GM12878 (cell line): ENCODE measurements at regions not wholly inside any gene's neighbourhood (a gene's known extent, or its start where the extent isn't known, plus 50 kb on each side); places are given as distances from the start of the nearest gene placed in this dataset.

Experiments used
- ATAC-seq: fragments of 200-7000 bp; cut with Tn5 transposase; 3 replicates; pipeline ENCODE4 v1.9.1; 2020; ENCODE audit warnings: mild to moderate bottlenecking, moderate library complexity
- BruUV-seq: library from RNA; stranded (reverse); fragments of 400-500 nt; replicated peaks from 2 replicates; lab custom pipeline; 2021; lab: Mats Ljungman, UMichigan
- CTCF ChIA-PET: fragments of 300-600 bp; sonication (Branson Sonifier 250); formaldehyde crosslinking; extraction: SDS; loops from one replicate; lab custom pipeline; 2021; ENCODE audit warnings: inconsistent platforms; lab: Yijun Ruan, JAX
- POLR2A ChIA-PET: fragments of 350-600 bp; formaldehyde crosslinking; extraction: SDS; loops from one replicate; lab custom pipeline; 2021; ENCODE audit warnings: inconsistent platforms; lab: Charles Lee
- RAD21 ChIA-PET: fragments of 300-600 bp; sonication (Branson Sonifier 250); formaldehyde crosslinking; loops from one replicate; lab custom pipeline; 2023; ENCODE audit warnings: antibody characterized with exemption; ENCODE audit not compliant: unreplicated experiment; lab: Charles Lee
- SMC1A ChIA-PET: fragments of 300-600 bp; sonication (Branson Sonifier 250); formaldehyde crosslinking; loops from one replicate; lab custom pipeline; 2023; ENCODE audit not compliant: unreplicated experiment, uncharacterized antibody; lab: Charles Lee
- DNase-seq: peaks from one replicate; pipeline ENCODE4 v3.0.0-alpha.2; 2011; ENCODE audit warnings: low read depth, low spot score
- FAIRE-seq: peaks from 3 replicates; lab custom pipeline; 2011; peaks lifted over from hg19 to GRCh38; lab: Jason Lieb, UNC
- H2AFZ ChIP-seq: 2 replicates; pipeline ENCODE4 v1.6.0; 2011; ENCODE audit warnings: low read depth, low read length, control low read depth; ENCODE audit not compliant: control insufficient read depth
- H3K27ac ChIP-seq: 2 replicates; pipeline ENCODE4 v1.5.1; 2011; ENCODE audit warnings: control low read depth; ENCODE audit not compliant: control insufficient read depth, insufficient read depth
- H3K27me3 ChIP-seq, 2 experiments: replicated peaks in 1 of 2; 2 replicates each; pipeline versions ENCODE4 v1.6.0 to v1.6.1; 2011; ENCODE audit warnings: low read length in 1 of 2; ENCODE audit not compliant: control insufficient read depth in 2 of 2, insufficient read depth in 2 of 2
- H3K36me3 ChIP-seq, 2 experiments: 2 replicates each; pipeline ENCODE4 v1.5.1; 2011; ENCODE audit warnings: low read length in 1 of 2; ENCODE audit not compliant: control insufficient read depth in 2 of 2, insufficient read depth in 2 of 2
- H3K4me1 ChIP-seq: 2 replicates; pipeline ENCODE4 v1.6.1; 2011; ENCODE audit warnings: mild to moderate bottlenecking, low read length, moderate library complexity, mixed read lengths; ENCODE audit not compliant: control insufficient read depth, insufficient read depth
- H3K4me2 ChIP-seq: 2 replicates; pipeline ENCODE4 v1.6.0; 2011; ENCODE audit warnings: control low read depth; ENCODE audit not compliant: control insufficient read depth, insufficient read depth
- H3K4me3 ChIP-seq: fragments of 200-600 bp; sonication (generic); 2 replicates; pipeline ENCODE4 v1.5.1; 2016
- H3K79me2 ChIP-seq: 2 replicates; pipeline ENCODE4 v1.6.0; 2011; ENCODE audit warnings: low read length; ENCODE audit not compliant: control insufficient read depth, insufficient read depth
- H3K9ac ChIP-seq: 2 replicates; pipeline ENCODE4 v1.8.0; 2011; ENCODE audit warnings: low read length, control low read depth, mixed read lengths; ENCODE audit not compliant: control insufficient read depth, insufficient read depth
- H3K9me3 ChIP-seq: replicated peaks from 3 replicates; pipeline ENCODE4 v1.5.1; 2011; ENCODE audit warnings: mild to moderate bottlenecking, low read length; ENCODE audit not compliant: control insufficient read depth, insufficient read depth
- H4K20me1 ChIP-seq: 2 replicates; pipeline ENCODE4 v1.6.0; 2011; ENCODE audit not compliant: control insufficient read depth, insufficient read depth
- ATF7 ChIP-seq: fragments of 450-650 bp; IDR thresholded peaks from 2 replicates; pipeline ENCODE4 v1.6.1; 2016; ENCODE audit warnings: low read depth, mild to moderate bottlenecking
- CEBPZ ChIP-seq: fragments of 150-350 bp; IDR thresholded peaks from 2 replicates; pipeline ENCODE4 v1.6.1; 2016; ENCODE audit warnings: low read depth, low read length
- CHD2 ChIP-seq: IDR thresholded peaks from 2 replicates; pipeline ENCODE4 v1.6.1; 2011; ENCODE audit warnings: low read depth, low read length, improper control_type of control experiment, borderline replicate concordance
- EED ChIP-seq: sonication (generic); IDR thresholded peaks from 2 replicates; pipeline ENCODE4 v1.6.1; 2016; ENCODE audit warnings: antibody characterized with exemption, low read depth
- FOXM1 ChIP-seq: IDR thresholded peaks from 2 replicates; pipeline ENCODE4 v1.6.1; 2012; ENCODE audit warnings: low read depth, mild to moderate bottlenecking, inconsistent platforms, low read length, moderate library complexity
- MEF2A ChIP-seq: IDR thresholded peaks from 2 replicates; pipeline ENCODE4 v1.6.1; 2011; ENCODE audit warnings: low read depth, mild to moderate bottlenecking, low read length, moderate library complexity; ENCODE audit not compliant: insufficient read depth
- MEF2B ChIP-seq: fragments of 450-650 bp; IDR thresholded peaks from 2 replicates; pipeline ENCODE4 v1.6.1; 2018; ENCODE audit warnings: mild to moderate bottlenecking, moderate library complexity; ENCODE audit not compliant: partially characterized antibody, poor library complexity, severe bottlenecking
- NR2C1 ChIP-seq: fragments of 450-650 bp; IDR thresholded peaks from 2 replicates; pipeline ENCODE4 v1.6.1; 2017; ENCODE audit warnings: antibody characterized with exemption, mild to moderate bottlenecking, moderate library complexity
- PAX5 ChIP-seq: IDR thresholded peaks from 2 replicates; pipeline ENCODE4 v1.6.1; 2011; ENCODE audit warnings: low read depth, low read length, borderline replicate concordance
- SREBF1 ChIP-seq: IDR thresholded peaks from 2 replicates; pipeline ENCODE4 v1.6.1; 2012; ENCODE audit warnings: mild to moderate bottlenecking, low read length
- TARDBP ChIP-seq: IDR thresholded peaks from 2 replicates; pipeline ENCODE4 v1.6.1; 2016; ENCODE audit warnings: borderline replicate concordance
- TCF7 ChIP-seq: IDR thresholded peaks from 2 replicates; pipeline ENCODE4 v1.6.1; 2014; ENCODE audit warnings: antibody characterized with exemption, borderline replicate concordance
- YY1 ChIP-seq: IDR thresholded peaks from 2 replicates; pipeline ENCODE4 v1.6.1; 2011; ENCODE audit warnings: low read depth, mild to moderate bottlenecking, low read length
- ZBED1 ChIP-seq: IDR thresholded peaks from 2 replicates; pipeline ENCODE4 v1.6.1; 2016; ENCODE audit warnings: borderline replicate concordance
- ZBTB4 ChIP-seq: fragments of 450-650 bp; formaldehyde crosslinking; IDR thresholded peaks from 2 replicates; pipeline ENCODE4 v1.4.0; 2022; ENCODE audit warnings: mild to moderate bottlenecking, moderate library complexity
- ZNF592 ChIP-seq: fragments of 450-650 bp; IDR thresholded peaks from 2 replicates; pipeline ENCODE4 v1.6.1; 2017; ENCODE audit warnings: mild to moderate bottlenecking, moderate library complexity
- in situ Hi-C: fragments of 300-500 bp; cut with MboI; formaldehyde crosslinking; loops from 9 replicates; pipeline ENCODE4 v1.14.3; 2018; ENCODE audit warnings: mixed read lengths
- intact Hi-C: fragments of 100-400 bp; cut with micrococcal nuclease; formaldehyde crosslinking; loops from one replicate; pipeline ENCODE4 v1.14.2; 2022; ENCODE audit not compliant: unreplicated experiment

GRCh38 chr6:74750826-74751225, 455.0 kb downstream of the COL12A1 start:
- ChIA-PET RAD21 (no interaction called here), CTCF (no interaction called here), POLR2A (no interaction called here), SMC1A (no interaction called here)
- H3K36me3 ChIP-seq, result no peaks in the 10 kb centered on the region
- H3K4me3 ChIP-seq, result no peak overlapping the region
- no peak overlapping the region for H3K27ac ChIP-seq
- in situ Hi-C loops, result no loop called here
- no peaks in the 10 kb centered on the region for H3K9me3 ChIP-seq
- no peak overlapping the region for H3K4me2 ChIP-seq
- H3K27me3 ChIP-seq, result no peaks in the 10 kb centered on the region
- FAIRE-seq, result no peak
- H3K4me1 ChIP-seq, result no peaks in the 10 kb centered on the region
- no TSS peak for BruUV-seq
- intact Hi-C loops, result loop anchor here (10.0 kb wide), 1 partner anchor 454 kb away; the partner anchor contains the start of gene COL12A1
- no peaks in the 10 kb centered on the region for H3K79me2 ChIP-seq
- no peaks in the 10 kb centered on the region for H4K20me1 ChIP-seq
- H2AFZ ChIP-seq, result no peak overlapping the region
- DNase-seq, result no peak
- H3K9ac ChIP-seq, result no peak overlapping the region
- no peak for ATAC-seq
- TF ChIP-seq EED (no peak), TCF7 (no peak), SREBF1 (no peak), PAX5 (no peak), ZBTB4 (CRISPR knock-in tag) (no peak), YY1 (no peak), ZNF592 (no peak), CHD2 (no peak), CEBPZ (no peak), MEF2A (no peak), MEF2B (no peak), TARDBP (no peak), NR2C1 (no peak), ZBED1 (no peak), ATF7 (no peak), FOXM1 (no peak)
